NCI-H146 treated with DMSO at 0.1 percent for 48 hours (cell line): ENCODE measurements at regions not wholly inside any gene's neighbourhood (a gene's known extent, or its start where the extent isn't known, plus 50 kb on each side); places are given as distances from the start of the nearest gene placed in this dataset.

Experiments used
- DNase-seq: peaks from one replicate; lab custom pipeline; 2025; ENCODE audit not compliant: unreplicated experiment; lab: John Stamatoyannopoulos, UW

DNA sequence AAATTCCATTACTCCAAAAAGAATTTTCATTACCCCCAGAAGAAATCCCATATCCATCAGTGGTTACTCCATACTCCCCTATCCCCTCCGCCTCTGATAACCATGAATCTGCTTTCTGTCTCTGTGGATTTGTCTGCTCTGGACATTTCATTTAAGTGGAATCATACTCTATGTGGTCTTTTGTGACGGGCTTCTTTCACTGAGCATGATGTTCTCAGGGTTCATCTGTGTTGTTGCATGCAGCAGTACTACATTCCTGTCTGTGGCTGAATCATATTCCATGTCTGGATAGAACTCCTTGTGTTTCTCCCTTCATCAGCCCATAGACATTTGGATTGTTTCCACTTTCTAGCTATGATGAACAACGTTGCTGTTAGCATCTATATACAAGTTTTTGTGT lies 59.5 kb upstream of the IRX3 start:
- no peak for DNase-seq

DNA sequence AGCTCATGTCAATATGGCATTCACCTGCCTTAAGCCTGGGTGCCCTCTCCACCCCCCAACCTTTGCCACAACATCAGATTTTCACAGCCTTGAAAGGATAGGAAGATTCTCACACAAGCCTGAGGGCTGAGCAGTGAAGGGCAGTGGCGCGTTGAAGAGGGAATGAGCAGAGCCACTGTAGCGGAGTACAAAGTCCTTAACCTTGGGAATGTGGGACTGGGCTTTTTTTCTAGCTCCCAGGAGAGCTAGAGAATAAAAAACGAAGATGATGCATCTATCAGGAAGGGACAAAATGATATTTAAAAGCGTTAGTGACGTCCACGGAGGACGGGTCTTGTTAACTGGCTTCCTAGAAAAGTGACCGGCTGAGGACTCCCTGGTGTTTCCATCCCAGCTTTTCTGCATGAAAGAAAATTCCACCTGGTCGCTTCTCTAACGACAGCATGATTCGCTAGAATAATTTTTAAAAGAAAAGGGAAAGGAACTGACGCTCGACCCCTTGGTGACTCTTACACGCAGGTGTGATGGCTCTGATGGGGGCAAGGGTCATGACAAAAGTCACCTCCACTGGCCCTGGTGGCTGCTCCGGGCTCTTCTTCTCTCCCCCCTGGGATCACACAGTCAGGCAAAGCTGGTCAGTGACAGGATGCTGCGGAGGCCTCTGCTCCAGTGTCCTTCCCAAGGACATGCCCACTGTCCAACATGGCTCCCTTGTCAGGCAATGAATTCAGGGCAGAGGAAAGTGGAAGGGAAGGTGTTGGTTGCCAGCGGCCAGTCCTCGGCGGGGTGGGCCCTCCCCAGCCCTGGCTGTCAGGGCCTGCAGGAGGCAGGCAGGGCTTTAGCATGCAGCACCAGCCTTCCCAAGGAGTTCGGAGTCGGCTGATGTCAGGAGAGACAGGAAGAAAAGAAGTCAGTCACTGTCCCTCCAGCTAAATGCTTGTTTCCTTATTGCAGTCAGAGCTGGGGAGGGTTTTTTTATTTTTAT lies 58.4 kb upstream of the IRX3 start:
- no peak for DNase-seq

DNA sequence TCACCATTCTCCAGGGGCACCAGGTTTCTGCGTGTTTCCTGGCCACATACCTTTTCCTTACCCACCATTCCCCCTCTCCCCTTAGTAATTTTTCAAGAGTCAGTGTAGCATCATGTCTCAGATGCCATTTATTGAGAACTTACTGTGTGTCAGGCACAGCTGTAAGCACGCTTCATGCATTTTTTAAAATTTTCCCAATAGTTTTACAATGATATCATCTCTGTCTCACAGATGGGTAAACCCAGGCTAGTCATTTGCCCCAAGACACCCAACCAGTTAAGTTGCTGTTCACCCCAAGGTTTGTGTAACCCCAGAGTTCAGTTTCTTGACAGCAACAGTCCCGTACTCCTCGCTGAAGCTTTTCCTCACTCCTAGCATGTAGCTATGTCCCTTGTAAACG lies 56.4 kb upstream of the IRX3 start:
- no peak for DNase-seq

DNA sequence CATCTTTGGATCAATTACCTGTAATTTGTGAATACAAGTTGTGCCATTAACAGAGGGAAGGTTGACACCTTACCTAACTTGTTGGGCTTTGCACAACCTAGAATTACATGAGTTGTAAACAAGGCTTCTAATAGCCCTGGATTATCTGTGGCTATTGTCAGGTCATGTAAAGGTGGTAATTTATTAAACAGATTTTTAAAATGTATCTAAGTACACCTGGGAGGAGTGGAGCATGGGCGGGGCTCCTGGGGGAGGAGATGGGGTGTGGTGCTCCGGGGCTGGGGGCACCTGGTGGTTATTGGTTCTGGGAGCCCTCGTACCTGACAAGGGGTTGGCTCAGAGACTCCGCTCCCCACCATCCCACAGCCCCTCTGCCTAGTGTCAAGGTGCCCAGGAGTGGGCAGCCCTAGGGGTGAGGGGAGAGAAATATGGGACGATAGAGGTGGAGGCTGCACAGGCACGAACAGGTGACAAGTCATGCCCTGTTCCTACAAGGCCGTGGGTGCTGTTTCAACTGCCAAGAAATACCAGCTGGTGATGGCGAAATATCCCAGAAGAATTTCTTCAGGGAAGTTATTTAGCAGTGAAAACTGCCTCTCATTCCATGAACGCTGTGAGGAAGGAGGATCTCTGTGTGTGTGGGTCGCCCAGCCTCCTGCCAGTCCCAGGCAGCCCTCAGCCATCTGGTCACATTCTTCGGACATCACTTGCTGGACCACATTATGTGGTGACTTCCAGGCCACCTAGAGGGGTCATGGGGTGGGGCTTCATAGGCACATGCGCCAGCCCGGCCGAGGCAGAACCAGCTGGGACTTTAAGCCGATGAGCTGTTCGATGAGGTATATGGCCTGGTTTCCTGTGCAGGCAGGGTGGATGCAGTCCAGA lies 55.5 kb upstream of the IRX3 start:
- no peak for DNase-seq

DNA sequence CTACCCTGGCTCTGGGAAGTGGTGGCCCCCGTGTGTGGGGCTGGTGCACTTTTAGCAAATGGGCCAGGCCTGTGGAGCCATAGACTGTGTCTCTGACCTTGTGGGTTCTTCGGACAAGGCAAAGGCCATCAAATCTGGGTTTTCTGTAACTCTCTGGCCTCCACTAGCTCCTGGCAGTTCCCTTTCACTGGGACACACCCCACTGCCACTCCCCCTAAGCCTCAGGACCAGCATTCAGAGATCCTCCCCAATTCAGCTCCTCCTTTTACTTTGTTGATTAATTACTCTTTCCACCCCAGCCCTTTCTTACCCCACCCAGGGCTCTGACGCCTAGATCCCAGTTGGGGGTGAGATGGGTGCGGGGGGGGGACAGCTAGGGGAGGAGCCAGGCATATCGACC lies 53.9 kb upstream of the IRX3 start:
- DNase-seq: no peak

DNA sequence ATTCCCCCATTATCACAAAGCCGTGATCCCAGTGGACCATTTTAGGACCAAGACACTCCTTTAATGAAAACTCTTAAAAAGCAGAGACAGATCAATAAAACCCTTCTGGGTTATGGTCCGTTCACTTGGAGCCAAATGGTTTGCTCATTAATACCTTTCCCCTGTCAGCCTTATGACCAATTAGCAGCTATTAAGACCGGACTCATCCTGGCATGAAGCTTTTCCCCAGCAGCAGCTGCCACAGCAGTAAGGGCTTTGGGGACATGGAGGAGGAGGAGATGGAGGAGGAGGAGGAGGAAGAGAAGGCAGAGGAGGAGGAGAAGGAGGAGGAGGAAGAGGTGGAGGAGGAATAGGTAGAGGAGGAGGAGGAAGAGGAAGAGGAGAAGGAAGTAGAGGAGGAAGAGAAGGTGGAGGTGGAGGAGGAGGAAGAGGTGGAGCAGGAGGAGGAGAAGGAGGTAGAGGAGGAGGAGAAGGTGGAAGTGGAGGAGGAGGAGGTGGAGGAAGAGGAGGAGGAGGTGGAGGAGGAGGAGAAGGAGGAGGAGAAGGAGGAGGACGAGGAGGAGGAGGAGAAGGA lies 50.1 kb upstream of the IRX3 start:
- peak; percentile 2 for DNase-seq
